Keratinocyte (primary cell): ENCODE measurements at regions not wholly inside any gene's neighbourhood (a gene's known extent, or its start where the extent isn't known, plus 50 kb on each side); places are given as distances from the start of the nearest gene placed in this dataset.

ENCODE experiments used
- DNase-seq: peaks from one replicate; pipeline ENCODE4 v3.0.0-alpha.2; 2011; ENCODE audit warnings: low read depth, missing footprints, low spot score
- FAIRE-seq: peaks from 2 replicates; lab custom pipeline; 2011; peaks lifted over from hg19 to GRCh38; lab: Jason Lieb, UNC
- H2AFZ ChIP-seq: 2 replicates; pipeline ENCODE4 v1.6.0; 2012; ENCODE audit warnings: low read length, control low read depth, inconsistent platforms; ENCODE audit not compliant: control insufficient read depth
- H3K27ac ChIP-seq: 2 replicates; pipeline ENCODE4 v1.5.1; 2011; ENCODE audit warnings: low read length; ENCODE audit not compliant: control insufficient read depth, insufficient read depth
- H3K27me3 ChIP-seq: 3 replicates; pipeline ENCODE4 v1.6.0; 2011; ENCODE audit warnings: low read length; ENCODE audit not compliant: control insufficient read depth, insufficient read depth; ENCODE audit errors: extremely low read depth
- H3K36me3 ChIP-seq, 2 experiments: 2 replicates in 1 of 2; 3 replicates in 1 of 2; pipeline ENCODE4 v1.5.1; 2011; ENCODE audit warnings: low read length in 2 of 2, mild to moderate bottlenecking in 1 of 2; ENCODE audit not compliant: control insufficient read depth in 2 of 2, insufficient read depth in 2 of 2; ENCODE audit errors: extremely low read depth in 1 of 2
- H3K4me1 ChIP-seq: 3 replicates; pipeline ENCODE4 v1.5.1; 2011; ENCODE audit warnings: low read length; ENCODE audit not compliant: control insufficient read depth, insufficient read depth; ENCODE audit errors: extremely low read depth
- H3K4me2 ChIP-seq: 3 replicates; pipeline ENCODE4 v1.6.0; 2011; ENCODE audit warnings: low read depth, low read length; ENCODE audit not compliant: control insufficient read depth, insufficient read depth; ENCODE audit errors: extremely low read depth
- H3K4me3 ChIP-seq, 3 experiments: fragments of 200-600 bp in 1 of 3; sonication (generic) in 1 of 3; 2 replicates in 2 of 3; 3 replicates in 1 of 3; pipeline ENCODE4 v1.5.1; 2011 to 2016; ENCODE audit warnings: low read length in 3 of 3, mild to moderate bottlenecking in 3 of 3, control low read depth in 2 of 3, inconsistent platforms in 1 of 3, low read depth in 1 of 3, mixed read lengths in 1 of 3, mixed run types in 1 of 3, moderate library complexity in 1 of 3; ENCODE audit not compliant: control insufficient read depth in 2 of 3, insufficient read depth in 2 of 3; ENCODE audit errors: extremely low read depth in 1 of 3
- H3K79me2 ChIP-seq: 2 replicates; pipeline ENCODE4 v1.6.0; 2012; ENCODE audit warnings: low read length; ENCODE audit not compliant: control insufficient read depth, insufficient read depth
- H3K9ac ChIP-seq: 3 replicates; pipeline ENCODE4 v1.6.0; 2011; ENCODE audit warnings: low read length; ENCODE audit not compliant: control insufficient read depth, insufficient read depth; ENCODE audit errors: extremely low read depth
- H3K9me1 ChIP-seq: 3 replicates; pipeline ENCODE4 v1.6.0; 2011; ENCODE audit warnings: low read length; ENCODE audit not compliant: control insufficient read depth, insufficient read depth; ENCODE audit errors: extremely low read depth
- H3K9me3 ChIP-seq: 2 replicates; pipeline ENCODE4 v1.5.1; 2012; ENCODE audit warnings: low read depth, low read length; ENCODE audit not compliant: control insufficient read depth
- H4K20me1 ChIP-seq: 3 replicates; pipeline ENCODE4 v1.6.0; 2011; ENCODE audit warnings: low read length; ENCODE audit not compliant: control insufficient read depth, insufficient read depth; ENCODE audit errors: extremely low read depth
- CTCF ChIP-seq, 3 experiments: IDR thresholded peaks in 1 of 3; conservative IDR thresholded peaks in 1 of 3; optimal IDR thresholded peaks in 1 of 3; 2 replicates in 2 of 3; 3 replicates in 1 of 3; pipeline versions ENCODE3 to v1.5.1; 2011; ENCODE audit warnings: low read length in 3 of 3, mild to moderate bottlenecking in 3 of 3, moderate library complexity in 2 of 3, control low read depth in 1 of 3, inconsistent platforms in 1 of 3; ENCODE audit not compliant: insufficient read depth in 2 of 3; ENCODE audit errors: extremely low read depth in 1 of 3
- EZH2 ChIP-seq: IDR thresholded peaks from one replicate; pipeline ENCODE4 v1.6.1; 2012; ENCODE audit warnings: inconsistent platforms, mild to moderate bottlenecking, low read length, moderate library complexity
- dilution Hi-C: fragments of 300-500 bp; cut with MboI; formaldehyde crosslinking; loops from one replicate; pipeline ENCODE4 v1.7.0; 2020; ENCODE audit warnings: low sequenced_read_pairs; ENCODE audit not compliant: extremely low pct_ligation_motif_present

GRCh38 chr9:19937121-19937520, 148.3 kb upstream of the SLC24A2 start:
- H2AFZ ChIP-seq = no peak overlapping the region
- no peak overlapping the region for H3K27ac ChIP-seq
- no peak for FAIRE-seq
- H3K4me3 ChIP-seq = no peak overlapping the region
- H3K9me1 ChIP-seq = no peaks in the 10 kb centered on the region
- DNase-seq = no peak
- no peaks in the 10 kb centered on the region for H4K20me1 ChIP-seq
- H3K4me2 ChIP-seq = no peak overlapping the region
- no peak overlapping the region for H3K9ac ChIP-seq
- H3K9me3 ChIP-seq = no peaks in the 10 kb centered on the region
- TF ChIP-seq CTCF (optimal IDR thresholded peaks at IDR 0.05 in 1 of 3, IDR thresholded peaks at IDR 0.05 in 1 of 3, conservative IDR thresholded peaks at IDR 0.05 in 1 of 3; ENCODE audit: extremely low read depth in 1 of 3, insufficient read depth in 2 of 3, low read length in 3 of 3) (no peak), EZH2 (no peak)
- no peaks in the 10 kb centered on the region for H3K79me2 ChIP-seq
- no peaks in the 10 kb centered on the region for H3K4me1 ChIP-seq
- no peaks in the 10 kb centered on the region for H3K36me3 ChIP-seq
- dilution Hi-C loops = loop anchor here (25.0 kb wide), 2 partner anchors 250 to 425 kb away; no protein-coding TSS in a partner anchor
- no peaks in the 10 kb centered on the region for H3K27me3 ChIP-seq

GRCh38 chr9:19936598-19936997, 147.8 kb upstream of the SLC24A2 start:
- no peaks in the 10 kb centered on the region for H3K9me1 ChIP-seq
- no peak overlapping the region for H3K4me3 ChIP-seq
- no peaks in the 10 kb centered on the region for H3K9me3 ChIP-seq
- H3K4me1 ChIP-seq = no peaks in the 10 kb centered on the region
- H2AFZ ChIP-seq = no peak overlapping the region
- H3K36me3 ChIP-seq = no peaks in the 10 kb centered on the region
- TF ChIP-seq EZH2 (no peak), CTCF (optimal IDR thresholded peaks at IDR 0.05 in 1 of 3, IDR thresholded peaks at IDR 0.05 in 1 of 3, conservative IDR thresholded peaks at IDR 0.05 in 1 of 3; ENCODE audit: extremely low read depth in 1 of 3, insufficient read depth in 2 of 3, low read length in 3 of 3) (no peak)
- FAIRE-seq (no peak), DNase-seq (no peak)
- no peaks in the 10 kb centered on the region for H4K20me1 ChIP-seq
- no peak overlapping the region for H3K27ac ChIP-seq
- no peaks in the 10 kb centered on the region for H3K79me2 ChIP-seq
- H3K4me2 ChIP-seq = no peak overlapping the region
- no peaks in the 10 kb centered on the region for H3K27me3 ChIP-seq
- no peak overlapping the region for H3K9ac ChIP-seq
- dilution Hi-C loops = loop anchor here (25.0 kb wide), 2 partner anchors 251 to 426 kb away; no protein-coding TSS in a partner anchor
